HG02798 (cell line): ENCODE measurements at regions not wholly inside any gene's neighbourhood (a gene's known extent, or its start where the extent isn't known, plus 50 kb on each side); places are given as distances from the start of the nearest gene placed in this dataset.

ENCODE experiments used
- ATAC-seq: cut with Tn5 transposase; IDR thresholded peaks from one replicate; pipeline ENCODE4 v1.9.1; 2021; ENCODE audit warnings: mild to moderate bottlenecking; ENCODE audit not compliant: unreplicated experiment, poor library complexity

DNA sequence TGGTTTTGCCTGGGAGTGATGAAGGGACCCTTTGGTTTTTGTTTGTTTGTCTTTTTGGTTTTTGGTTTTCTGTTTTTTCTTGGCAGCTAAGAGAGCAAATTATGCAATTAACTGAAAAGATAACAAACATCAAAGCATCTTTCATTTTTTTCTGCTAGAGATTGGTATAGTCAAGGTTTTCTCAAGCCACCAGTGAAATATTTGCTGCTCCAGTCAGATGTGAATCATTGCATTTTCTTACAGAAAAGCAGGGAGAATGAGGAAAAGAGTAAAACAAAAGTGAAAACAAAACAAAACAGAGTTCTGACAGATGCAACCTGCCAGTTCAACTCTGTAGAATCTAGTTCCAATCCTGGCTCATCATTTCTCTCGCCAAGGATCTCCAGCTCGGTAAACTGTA is 660.7 kb downstream of the DSC3 start:
- no peak for ATAC-seq

DNA sequence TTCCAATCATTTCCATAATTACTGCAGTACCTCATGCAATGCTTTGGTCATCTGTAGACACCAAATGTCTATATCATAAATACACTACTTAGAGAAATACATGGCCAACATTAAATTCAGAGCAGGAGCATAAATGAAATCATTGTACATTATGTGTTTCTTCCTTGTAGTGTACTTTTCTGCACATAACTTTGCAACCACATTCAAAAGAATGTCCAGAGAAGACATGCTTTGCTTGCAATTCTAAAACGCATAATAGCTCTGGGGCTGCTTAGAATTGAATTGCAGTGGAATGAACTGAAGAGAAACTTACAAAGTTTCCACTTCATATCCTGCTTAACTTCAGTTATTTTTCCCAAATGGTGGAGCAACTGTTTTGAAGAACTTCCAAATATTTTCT is 664.4 kb downstream of the DSC3 start:
- no peak for ATAC-seq

DNA sequence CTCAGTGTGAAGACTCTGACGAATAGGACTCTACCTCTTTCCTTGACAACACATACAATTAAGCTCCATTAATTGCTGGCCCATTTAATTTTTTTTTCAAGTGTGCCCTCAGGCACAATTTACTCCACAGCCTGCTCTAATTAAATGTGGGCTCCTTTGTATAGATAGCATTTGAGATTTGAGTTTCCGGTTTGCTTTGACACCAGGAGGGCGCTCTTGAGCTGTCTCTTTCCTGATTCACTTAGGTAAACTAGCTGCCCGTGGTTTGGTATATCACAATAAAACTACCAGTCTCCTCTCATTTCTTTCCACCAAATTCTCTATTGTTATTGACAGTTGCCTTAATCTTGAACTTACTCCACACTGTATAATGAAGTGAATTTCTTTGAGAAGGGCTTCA is 666.0 kb downstream of the DSC3 start:
- no peak for ATAC-seq

DNA sequence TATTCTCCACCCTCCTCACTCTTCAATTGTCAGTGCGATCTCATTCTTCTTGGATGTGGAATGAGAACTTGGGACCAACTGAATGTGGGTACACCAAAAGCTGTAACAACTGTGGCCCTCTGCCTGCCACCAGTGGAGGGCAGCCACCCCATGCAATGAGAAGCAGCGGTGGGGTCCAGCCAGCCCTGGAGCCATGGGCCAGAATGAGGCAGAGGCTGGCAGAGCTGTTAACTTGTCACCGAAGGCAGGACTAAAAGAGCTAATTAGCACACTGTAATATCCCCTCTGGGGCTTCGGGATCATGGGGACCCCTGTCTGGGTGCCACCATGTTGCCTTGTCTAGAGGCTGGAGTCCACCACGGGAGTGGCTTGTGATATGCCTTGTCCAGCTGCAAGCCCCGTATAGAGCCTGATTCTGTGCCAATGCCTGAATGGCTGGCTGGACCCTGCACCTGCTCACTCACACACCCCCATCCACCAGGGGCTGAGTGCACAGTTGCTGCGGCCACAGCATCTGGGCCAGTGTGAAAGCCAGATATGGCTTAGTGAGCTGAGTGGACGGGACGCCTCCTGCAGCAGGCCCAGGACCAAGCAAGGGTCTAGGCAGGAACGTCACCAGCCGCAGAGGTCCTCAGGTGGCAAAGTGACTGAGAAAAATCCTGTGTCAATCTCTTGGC is 680.5 kb downstream of the DSC3 start:
- ATAC-seq: no peak

DNA sequence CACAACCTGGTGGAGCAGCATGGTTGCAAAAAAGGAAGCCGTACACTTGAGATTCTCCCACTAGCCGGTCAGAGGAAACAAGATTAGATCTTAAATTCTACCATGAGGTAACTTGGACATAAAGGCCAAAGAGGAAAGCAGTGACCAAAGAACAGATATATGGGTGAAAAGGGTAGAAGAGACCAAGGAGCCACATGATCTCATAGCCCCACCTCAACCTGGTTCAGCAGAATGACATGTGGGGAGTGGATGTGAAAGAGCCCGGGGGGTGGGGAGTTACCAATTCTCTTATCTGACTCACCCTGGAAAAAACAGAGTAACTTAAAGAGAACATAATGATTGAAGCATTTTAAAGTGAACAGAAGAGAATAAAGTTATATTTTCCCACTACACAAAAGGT is 683.0 kb downstream of the DSC3 start:
- ATAC-seq: no peak

DNA sequence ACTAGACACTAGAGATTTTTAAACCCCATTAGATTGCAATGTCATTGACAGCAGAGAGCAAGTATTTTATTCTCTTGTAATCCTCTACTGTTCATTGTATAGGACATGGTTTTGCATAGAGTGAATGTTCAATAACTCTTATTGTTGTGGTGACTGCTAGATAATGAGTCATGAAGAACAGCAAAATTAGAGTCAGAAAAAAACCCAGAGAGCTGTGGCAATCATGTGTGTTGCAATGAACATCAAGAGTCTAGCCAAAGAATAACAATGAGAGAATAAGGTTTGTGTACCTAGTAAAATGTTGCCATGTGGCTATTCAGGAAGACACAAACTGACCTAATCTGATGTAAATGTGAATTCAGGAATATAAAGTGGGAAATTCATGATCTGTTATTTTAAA is 684.0 kb downstream of the DSC3 start:
- no peak for ATAC-seq

DNA sequence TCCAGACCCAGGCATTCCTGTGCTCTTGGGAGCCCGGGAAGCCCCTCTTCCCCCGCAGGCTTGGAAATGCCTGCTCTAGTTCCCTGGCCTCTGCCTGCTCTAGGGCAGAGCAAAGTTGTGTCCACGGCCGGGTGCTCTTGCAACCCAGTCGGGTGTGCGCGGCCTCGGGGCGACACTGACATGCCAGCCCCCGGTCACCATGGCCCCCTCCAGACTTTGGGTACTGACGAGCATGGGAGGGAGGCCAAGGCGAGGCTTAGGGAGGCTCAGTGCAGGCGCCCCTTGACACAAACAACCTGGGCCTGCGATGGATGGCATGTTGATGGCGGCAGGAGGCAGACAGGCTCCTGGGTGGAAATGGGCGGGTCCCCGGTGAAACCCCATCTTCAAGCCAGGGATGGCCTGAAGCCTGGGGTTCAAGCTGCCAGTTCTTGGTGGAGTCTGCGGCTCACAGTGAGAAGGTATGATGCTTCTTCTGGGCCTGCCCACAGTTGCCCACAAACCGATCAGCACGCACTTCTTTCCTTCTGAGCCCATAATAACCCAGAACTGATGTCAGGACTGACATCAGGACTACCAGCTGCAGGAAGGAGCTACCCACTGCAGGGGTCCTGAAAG is 689.9 kb downstream of the DSC3 start:
- ATAC-seq: no peak

DNA sequence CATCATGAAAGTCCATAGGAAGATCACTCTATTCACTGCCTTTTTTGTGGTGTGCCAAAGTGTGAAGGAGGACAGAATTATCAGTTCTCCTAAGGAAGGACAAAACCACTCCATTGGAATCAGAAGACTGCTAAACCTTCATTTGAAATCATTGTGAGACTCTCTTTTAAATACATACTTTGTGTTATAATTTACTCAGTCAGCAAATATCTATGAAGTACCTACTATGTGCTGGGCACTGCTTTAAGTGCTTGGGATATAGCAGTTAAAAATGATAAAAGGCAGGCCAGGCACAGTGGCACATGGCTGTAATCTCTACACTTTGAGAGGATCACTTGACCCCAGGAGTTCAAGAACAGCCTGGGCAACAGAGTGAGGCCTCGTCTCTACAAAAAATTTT is 692.3 kb downstream of the DSC3 start:
- no peak for ATAC-seq

DNA sequence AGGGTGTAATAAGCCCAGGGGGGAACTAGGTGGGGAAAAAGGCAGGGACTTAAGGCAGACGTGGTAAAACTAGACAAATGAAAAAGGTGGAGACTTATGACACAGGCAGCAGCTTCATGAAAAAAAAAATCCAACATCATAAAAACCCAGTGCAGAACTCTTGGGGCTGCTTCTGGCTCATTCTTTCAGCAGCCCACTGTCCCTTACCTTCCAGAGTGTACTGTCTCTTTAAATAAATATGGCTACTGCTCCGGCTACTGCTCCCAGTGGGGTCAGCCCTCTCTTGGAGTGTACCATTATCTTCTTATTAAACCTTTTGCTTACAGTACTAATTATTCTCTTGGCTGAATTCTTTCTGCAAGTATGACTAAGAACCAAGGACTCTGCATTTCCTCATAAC is 699.5 kb downstream of the DSC3 start:
- ATAC-seq: no peak

DNA sequence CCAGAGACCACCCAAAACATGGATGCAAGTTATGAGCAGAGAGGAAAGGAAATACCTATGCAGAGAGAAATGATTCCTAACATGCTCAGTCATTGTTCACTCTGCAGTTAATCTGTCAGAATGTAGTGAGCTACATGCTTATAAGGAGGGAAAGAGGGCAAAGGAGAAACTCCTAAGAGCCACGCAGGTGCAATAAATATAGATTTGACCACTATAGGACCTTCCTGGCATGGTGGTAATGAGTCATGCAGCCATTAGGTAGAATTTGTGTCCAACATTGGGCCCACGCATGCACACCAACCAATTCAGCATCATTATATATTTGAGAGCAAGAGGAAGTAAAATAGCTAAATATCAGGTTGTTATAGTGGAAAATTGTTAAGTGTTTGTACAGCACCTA is 699.9 kb downstream of the DSC3 start:
- ATAC-seq: no peak

DNA sequence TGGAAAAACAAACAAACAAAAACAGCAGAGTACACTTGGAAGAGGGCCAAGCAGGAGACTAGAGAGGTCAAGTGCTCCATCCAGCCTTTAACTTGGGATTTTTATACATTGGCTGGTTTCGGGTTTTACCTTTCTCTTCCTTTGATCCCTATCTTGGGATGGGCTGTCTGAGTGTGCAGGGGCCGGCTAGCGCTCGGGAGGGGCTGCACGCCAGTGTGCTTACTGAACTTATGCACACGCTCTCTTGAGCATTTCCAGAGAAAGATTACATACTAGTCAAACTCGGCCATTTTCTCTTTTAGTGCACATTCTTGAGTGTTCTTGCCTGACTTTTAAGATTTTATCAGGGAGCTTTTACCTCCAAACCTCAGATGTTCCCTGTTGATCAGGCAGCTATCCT is 707.8 kb downstream of the DSC3 start:
- ATAC-seq: no peak

DNA sequence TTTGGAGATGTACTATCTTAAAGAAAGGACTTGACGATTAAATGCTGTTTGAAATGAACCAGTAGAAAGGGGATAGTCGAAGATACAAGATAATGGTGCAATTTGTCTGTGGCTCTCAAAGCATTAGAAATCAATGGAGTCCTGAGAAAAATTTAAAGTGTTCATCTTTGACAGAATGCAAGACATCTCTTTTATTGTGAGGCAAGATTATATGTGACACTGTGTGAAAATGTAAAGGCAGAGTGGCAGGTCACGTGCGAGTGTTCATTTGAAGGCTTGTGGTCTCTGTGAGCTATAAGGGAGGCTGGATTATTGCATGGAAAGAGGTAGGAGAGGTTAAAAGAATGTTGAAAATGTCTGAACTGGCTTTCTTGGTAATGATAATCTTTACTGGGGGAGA is 709.2 kb downstream of the DSC3 start:
- ATAC-seq: no peak

DNA sequence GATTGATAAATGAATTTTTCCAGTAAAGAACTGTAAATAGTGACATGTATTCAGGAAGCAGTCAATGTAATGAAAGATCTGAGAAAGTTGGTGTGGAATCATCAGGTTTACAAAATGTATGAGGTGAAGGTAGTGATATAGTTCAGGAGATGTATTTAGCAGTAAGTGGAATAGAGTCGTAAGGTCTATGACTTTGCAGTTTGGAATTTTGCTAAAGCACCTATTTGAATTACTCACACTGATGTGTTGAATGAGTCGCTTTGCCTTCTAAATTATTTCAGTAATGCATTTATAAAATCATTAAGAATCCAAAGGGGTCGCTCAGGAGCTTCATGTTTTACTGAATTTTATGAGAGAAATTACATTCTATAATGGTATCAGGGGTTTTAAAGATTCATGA is 713.7 kb downstream of the DSC3 start:
- no peak for ATAC-seq

DNA sequence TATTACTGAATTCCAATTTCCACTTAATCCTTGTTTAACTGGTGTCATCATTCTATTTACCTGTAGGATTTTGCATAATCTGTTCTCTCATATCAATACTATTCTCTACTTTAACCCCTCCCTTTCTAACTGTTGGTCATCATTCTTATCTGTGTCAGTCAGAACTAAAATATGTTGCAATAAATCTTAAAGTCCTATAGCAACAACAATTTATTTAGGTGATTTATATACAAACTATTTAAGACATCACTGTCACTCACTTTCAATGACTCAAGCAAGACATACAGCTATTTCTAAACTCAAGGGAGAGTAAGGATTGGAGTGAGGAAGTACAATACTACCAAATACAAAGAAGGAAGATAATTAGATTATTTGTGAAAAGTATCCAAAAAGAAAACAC is 740.4 kb downstream of the DSC3 start:
- no peak for ATAC-seq

DNA sequence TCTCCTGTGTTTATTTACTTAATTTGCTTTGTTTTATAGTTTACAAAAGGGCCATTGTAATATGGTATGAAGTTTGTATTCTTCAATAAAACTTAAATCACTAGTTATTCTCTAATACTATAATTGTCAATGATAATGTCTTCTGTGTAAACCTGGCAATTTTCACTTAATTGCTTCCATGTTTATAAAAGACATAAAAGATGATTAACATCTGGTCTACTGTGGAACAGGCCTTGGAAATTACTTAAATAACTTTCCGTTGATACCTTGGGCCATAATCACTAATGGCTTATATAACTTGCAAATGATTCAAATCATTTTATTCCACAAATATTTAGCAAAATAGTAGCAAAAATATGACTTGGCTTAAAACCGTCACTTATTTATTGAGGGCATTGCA is 743.8 kb downstream of the DSC3 start:
- no peak for ATAC-seq

DNA sequence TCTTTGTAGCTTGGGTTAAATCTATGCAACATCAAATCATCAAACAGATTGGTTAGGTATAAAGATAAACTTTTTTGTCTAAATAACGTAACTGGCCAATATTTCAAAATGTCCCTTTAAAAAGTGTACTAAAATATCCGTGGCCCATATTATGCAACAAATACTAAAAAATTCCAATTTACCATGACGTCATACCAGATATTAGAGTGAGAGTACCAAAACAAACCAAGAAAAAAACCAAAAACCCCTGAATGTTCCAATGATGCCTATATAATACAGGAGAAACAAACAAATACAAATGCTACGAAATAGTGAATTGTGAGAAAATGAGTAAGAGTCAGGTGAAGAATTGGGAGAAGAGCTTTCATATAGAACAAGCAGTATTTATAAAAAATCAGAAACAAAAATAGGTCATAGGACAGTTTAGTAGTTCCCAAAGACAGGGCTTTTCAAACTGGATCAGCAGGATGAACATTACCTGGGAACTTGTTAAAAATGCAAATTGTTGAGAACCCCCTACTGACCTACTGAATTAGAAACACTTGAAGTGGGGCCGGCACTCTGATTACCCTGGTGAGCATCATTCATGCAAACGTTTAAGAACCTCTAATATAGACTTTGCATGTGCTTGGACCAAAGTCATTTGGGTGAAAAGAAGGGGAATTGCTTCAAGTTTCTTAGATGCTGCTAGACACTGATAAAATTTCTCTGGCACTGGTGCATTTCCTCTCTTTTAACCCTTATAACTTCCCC is 753.7 kb downstream of the DSC3 start:
- no peak for ATAC-seq

DNA sequence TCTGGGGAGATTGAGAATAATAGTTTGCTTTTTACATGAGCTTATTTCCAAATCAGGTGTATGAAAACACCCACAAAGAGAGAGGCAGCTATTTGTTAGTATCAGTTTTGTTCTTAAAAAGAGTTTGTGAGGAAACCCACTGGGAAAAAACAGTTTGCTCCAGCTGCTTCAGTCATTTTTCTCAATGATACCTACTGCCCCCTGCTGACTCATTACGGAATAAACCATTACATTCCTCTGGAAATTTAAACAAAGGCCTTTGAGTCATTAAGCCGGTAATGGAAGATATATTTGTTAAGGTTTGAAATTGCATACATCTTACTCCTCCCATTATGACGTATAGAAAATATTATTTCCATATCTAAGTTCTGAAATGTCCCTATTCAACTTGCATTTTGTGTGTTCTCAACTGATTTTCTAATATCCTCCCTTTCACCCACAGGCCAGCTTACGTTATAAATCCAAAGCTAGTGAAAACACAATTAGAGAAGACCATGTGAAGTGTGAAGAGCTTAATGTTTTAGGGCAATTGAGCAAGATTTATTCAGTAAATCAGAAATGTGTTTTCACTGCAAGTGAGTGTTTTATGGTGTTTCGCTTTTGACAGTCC is 761.6 kb downstream of the DSC3 start:
- peak; percentile 57 for ATAC-seq

DNA sequence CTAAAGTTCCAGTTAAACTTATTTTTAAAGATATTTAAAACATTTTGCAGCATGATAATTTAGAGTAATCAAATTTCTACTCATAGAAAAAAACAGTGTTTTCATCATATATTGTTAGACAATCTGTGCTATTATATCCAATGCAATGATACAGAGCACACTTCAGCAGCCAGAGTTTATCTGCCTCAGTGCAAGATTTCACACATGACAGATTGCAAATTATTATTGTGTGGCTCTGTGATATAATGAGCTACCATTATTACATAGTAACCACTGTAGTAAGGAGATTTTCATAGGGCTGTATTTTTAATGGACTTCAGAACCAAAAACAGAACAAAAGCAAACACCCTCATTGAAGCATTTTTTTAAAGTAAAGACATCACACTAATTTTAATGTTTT is 762.4 kb downstream of the DSC3 start:
- no peak for ATAC-seq

DNA sequence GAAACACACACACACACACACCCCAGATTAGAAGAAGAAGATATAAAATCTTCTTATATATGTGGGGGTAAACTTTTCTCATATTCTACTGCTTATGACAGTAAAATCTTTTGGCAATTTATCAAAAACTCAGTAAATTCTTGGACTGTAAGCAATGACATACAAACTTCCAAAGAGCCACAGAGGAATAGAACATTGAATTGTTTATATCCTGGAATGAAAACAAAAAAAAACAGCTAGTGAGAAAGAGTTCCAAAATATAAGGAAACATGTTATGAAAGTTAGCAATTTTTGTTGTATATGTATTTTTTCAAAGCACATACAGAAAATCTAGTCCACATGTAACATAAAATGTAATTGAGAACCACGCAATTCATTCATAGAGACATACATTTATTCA is 764.9 kb downstream of the DSC3 start:
- ATAC-seq: no peak

DNA sequence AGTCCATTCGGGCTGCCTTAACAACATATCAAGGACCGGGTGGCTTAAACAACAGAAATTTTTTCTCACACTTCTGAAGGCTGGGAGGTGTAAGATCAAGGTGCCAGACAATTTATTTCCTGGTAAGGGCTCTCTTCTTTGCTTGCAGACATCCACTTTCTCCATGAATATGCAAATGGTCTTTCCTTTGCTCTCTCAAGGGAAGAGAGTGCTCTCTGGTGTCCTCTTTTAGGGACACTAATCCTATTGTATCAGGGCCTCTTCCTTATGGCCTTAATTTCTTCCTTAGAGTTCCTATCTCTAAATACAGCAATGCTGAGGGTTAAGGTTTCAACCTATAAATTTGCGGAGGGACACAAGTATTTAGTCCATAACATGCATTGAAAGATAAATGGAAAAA is 770.8 kb downstream of the DSC3 start:
- no peak for ATAC-seq

DNA sequence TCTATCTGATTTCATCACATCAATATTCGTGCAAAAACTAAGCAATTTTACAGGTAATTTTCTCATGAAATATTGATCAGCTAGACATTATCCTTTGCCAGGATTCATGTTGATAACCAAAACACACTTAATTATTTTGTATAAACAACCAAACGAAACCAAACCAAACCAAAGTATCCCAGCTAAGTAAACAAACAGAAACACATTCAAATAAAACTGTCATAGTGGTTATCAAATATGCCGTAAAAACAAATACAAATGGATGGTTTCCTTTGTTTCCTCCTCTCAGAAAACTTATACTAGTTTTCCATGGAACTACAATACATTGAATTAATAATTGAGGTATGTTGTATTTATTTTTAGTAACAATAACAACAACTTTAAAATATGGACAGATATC is 777.4 kb downstream of the DSC3 start:
- no peak for ATAC-seq
